A549 (cell line): ENCODE measurements at regions not wholly inside any gene's neighbourhood (a gene's known extent, or its start where the extent isn't known, plus 50 kb on each side); places are given as distances from the start of the nearest gene placed in this dataset.

Experiments used
- ATAC-seq, 2 experiments: fragments of 200-7000 bp in 1 of 2; fragments of >200 bp in 1 of 2; cut with Nextera tagmentation in 1 of 2; cut with Tn5 transposase in 1 of 2; 3 replicates each; pipeline versions ENCODE4 v1.8.0 to v1.9.1; 2018 to 2020; ENCODE audit warnings: mild to moderate bottlenecking in 1 of 2, moderate library complexity in 1 of 2
- CTCF ChIA-PET: fragments of 300-600 bp; sonication (Branson Sonifier 250); formaldehyde crosslinking; extraction: SDS; loops from one replicate; lab custom pipeline; 2021; ENCODE audit warnings: antibody characterized with exemption, inconsistent platforms; lab: Yijun Ruan, JAX
- POLR2A ChIA-PET: fragments of 350-600 bp; formaldehyde crosslinking; extraction: SDS; loops from one replicate; lab custom pipeline; 2021; ENCODE audit warnings: antibody characterized with exemption, inconsistent platforms; lab: Yijun Ruan, JAX
- DNase-seq, 2 experiments: peaks; one replicate each; pipeline versions ENCODE4 v3.0.0 to v3.0.0-alpha.2; 2011 to 2016; ENCODE audit warnings: low read depth in 1 of 2, low spot score in 1 of 2
- FAIRE-seq: peaks from 2 replicates; lab custom pipeline; 2011; peaks lifted over from hg19 to GRCh38; lab: Jason Lieb, UNC
- H3K27ac ChIP-seq, 2 experiments: fragments of >200 bp; sonication (Bioruptor Twin); formaldehyde crosslinking; 3 replicates each; pipeline ENCODE4 v1.5.1; 2016 to 2017
- H3K4me1 ChIP-seq: fragments of >200 bp; sonication (Bioruptor Twin); formaldehyde crosslinking; 3 replicates; pipeline ENCODE4 v1.6.1; 2016
- H3K4me2 ChIP-seq: fragments of >200 bp; sonication (Bioruptor Twin); formaldehyde crosslinking; 3 replicates; pipeline ENCODE4 v1.6.1; 2016
- H3K4me3 ChIP-seq: fragments of >200 bp; sonication (Bioruptor Twin); formaldehyde crosslinking; 3 replicates; pipeline ENCODE4 v1.5.1; 2016
- H3K9me3 ChIP-seq: fragments of >200 bp; sonication (Bioruptor Twin); formaldehyde crosslinking; 3 replicates; pipeline ENCODE4 v1.6.1; 2016
- BHLHE40 ChIP-seq: IDR thresholded peaks from 2 replicates; pipeline ENCODE4 v1.6.1; 2012; ENCODE audit warnings: low read depth, low read length, inconsistent platforms
- CBX2 ChIP-seq: fragments of 200-600 bp; sonication (generic); IDR thresholded peaks from 2 replicates; pipeline ENCODE4 v1.6.1; 2016; ENCODE audit warnings: low read depth, mild to moderate bottlenecking, borderline replicate concordance
- CBX8 ChIP-seq: fragments of 200-600 bp; sonication (generic); IDR thresholded peaks from 2 replicates; pipeline ENCODE4 v1.6.1; 2016
- CEBPB ChIP-seq, 2 experiments: fragments of >200 bp in 1 of 2; sonication (Bioruptor Twin) in 1 of 2; formaldehyde crosslinking in 1 of 2; IDR thresholded peaks; 2 replicates each; pipeline ENCODE4 v1.6.1; 2012 to 2016
- CHD4 ChIP-seq: fragments of 200-600 bp; sonication (generic); IDR thresholded peaks from 2 replicates; pipeline ENCODE4 v1.6.1; 2016; ENCODE audit warnings: antibody characterized with exemption, mild to moderate bottlenecking, borderline replicate concordance
- ELK1 ChIP-seq: fragments of 150-350 bp; IDR thresholded peaks from 2 replicates; pipeline ENCODE4 v1.6.1; 2014; ENCODE audit warnings: low read depth, mild to moderate bottlenecking, low read length
- ESRRA ChIP-seq: fragments of 150-350 bp; IDR thresholded peaks from 2 replicates; pipeline ENCODE4 v1.6.1; 2014; ENCODE audit warnings: mild to moderate bottlenecking, low read length, borderline replicate concordance
- HDAC2 ChIP-seq: fragments of 200-600 bp; sonication (generic); IDR thresholded peaks from 2 replicates; pipeline ENCODE4 v1.6.1; 2016
- JUN ChIP-seq, 2 experiments: fragments of >200 bp; sonication (Bioruptor Twin); formaldehyde crosslinking; IDR thresholded peaks; 2 replicates in 1 of 2; 3 replicates in 1 of 2; pipeline ENCODE4 v1.6.1; 2016 to 2017
- KDM1A ChIP-seq: fragments of 200-600 bp; sonication (generic); IDR thresholded peaks from 2 replicates; pipeline ENCODE4 v1.6.1; 2016; ENCODE audit warnings: low read depth, mild to moderate bottlenecking
- KDM5A ChIP-seq: fragments of 200-600 bp; sonication (generic); IDR thresholded peaks from 2 replicates; pipeline ENCODE4 v1.6.1; 2016; ENCODE audit warnings: antibody characterized with exemption, mild to moderate bottlenecking
- MYC ChIP-seq: IDR thresholded peaks from 2 replicates; pipeline ENCODE4 v1.6.1; 2012; ENCODE audit warnings: mild to moderate bottlenecking, inconsistent platforms, low read length, improper control_type of control experiment, borderline replicate concordance
- NPAS2 ChIP-seq: fragments of 250-450 bp; sonication (Bioruptor Pico); IDR thresholded peaks from 2 replicates; pipeline ENCODE4 v1.8.0; 2022; ENCODE audit warnings: mild to moderate bottlenecking, moderate library complexity, borderline replicate concordance
- RAD21 ChIP-seq, 2 experiments: fragments of >200 bp in 1 of 2; sonication (Bioruptor Twin) in 1 of 2; formaldehyde crosslinking in 1 of 2; IDR thresholded peaks in 1 of 2; conservative IDR thresholded peaks in 1 of 2; 2 replicates in 1 of 2; 3 replicates in 1 of 2; pipeline ENCODE4 v1.6.1; 2012 to 2018; ENCODE audit warnings: inconsistent platforms in 1 of 2
- RARB ChIP-seq: fragments of 250-450 bp; sonication (Bioruptor Pico); IDR thresholded peaks from 2 replicates; pipeline ENCODE4 v1.8.0; 2021; ENCODE audit warnings: mild to moderate bottlenecking, moderate library complexity
- SREBF2 ChIP-seq: fragments of 450-650 bp; IDR thresholded peaks from 2 replicates; pipeline ENCODE4 v1.6.1; 2014; ENCODE audit warnings: mild to moderate bottlenecking, moderate library complexity
- ZSCAN20 ChIP-seq: fragments of 250-450 bp; sonication (Bioruptor Pico); IDR thresholded peaks from 2 replicates; pipeline ENCODE4 v1.8.0; 2022; ENCODE audit warnings: mild to moderate bottlenecking, moderate library complexity
- WGBS: methylation state at CpG from one replicate; pipeline ENCODE4 v1.1.6; 2017; ENCODE audit errors: missing lambda C conversion rate; 5-methylcytosine and 5-hydroxymethylcytosine counted together
- TF ChIP-seq, protein P1 (sequence below): IDR thresholded peaks from 2 replicates; pipeline ENCODE4 v1.6.1; 2012; ENCODE audit warnings: low read depth, borderline replicate concordance
- TF ChIP-seq, protein P2 (sequence below): fragments of >200 bp; sonication (Bioruptor Twin); formaldehyde crosslinking; IDR thresholded peaks from 3 replicates; pipeline ENCODE4 v1.6.1; 2016

DNA sequence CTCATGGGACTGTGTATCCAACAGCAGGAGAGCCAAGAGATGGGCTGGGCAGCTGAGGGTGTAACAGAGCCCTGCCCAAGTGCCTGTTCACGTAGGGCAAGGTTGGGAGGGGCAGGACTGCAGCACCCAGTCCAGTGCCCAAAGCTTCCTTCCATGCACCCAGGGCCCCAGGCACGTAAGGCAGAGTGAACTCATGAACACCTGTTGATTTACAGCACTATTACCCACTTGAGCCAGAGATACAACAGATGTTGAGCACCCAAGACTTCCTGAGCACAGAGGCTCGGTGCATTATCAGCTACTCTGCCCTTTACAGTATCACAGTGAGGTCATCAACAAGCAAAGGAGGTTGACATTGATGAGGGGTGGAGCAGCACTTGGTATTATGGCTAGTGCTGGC, 50.2 kb upstream of the FHL2 start:
- WGBS = 64% methylated on average over 3 of the region's 3 CpGs
- no peak overlapping the region for H3K4me3 ChIP-seq
- no peak overlapping the region for H3K4me2 ChIP-seq
- DNase-seq (peak in 1 of 2 experiments; percentile 3), FAIRE-seq (no peak), ATAC-seq (no peak)
- ChIA-PET POLR2A (no interaction called here), CTCF (no interaction called here)
- no peaks in the 10 kb centered on the region for H3K9me3 ChIP-seq
- no peak for TF ChIP-seq KDM5A
- TF ChIP-seq CBX8 = no peak
- no peak for TF ChIP-seq MYC
- TF ChIP-seq, protein P1, sequence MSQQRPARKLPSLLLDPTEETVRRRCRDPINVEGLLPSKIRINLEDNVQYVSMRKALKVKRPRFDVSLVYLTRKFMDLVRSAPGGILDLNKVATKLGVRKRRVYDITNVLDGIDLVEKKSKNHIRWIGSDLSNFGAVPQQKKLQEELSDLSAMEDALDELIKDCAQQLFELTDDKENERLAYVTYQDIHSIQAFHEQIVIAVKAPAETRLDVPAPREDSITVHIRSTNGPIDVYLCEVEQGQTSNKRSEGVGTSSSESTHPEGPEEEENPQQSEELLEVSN = no peak
- no peak for TF ChIP-seq CHD4
- no peak for TF ChIP-seq HDAC2
- no peak for TF ChIP-seq JUN (IDR thresholded peaks at IDR 0.05)
- no peak for TF ChIP-seq KDM1A
- TF ChIP-seq NPAS2 (CRISPR knock-in tag) = no peak
- TF ChIP-seq ELK1 = no peak
- TF ChIP-seq RARB = no peak
- TF ChIP-seq ZSCAN20 = no peak
- TF ChIP-seq SREBF2 = no peak
- no peak for TF ChIP-seq RAD21 (conservative IDR thresholded peaks at IDR 0.05 in 1 of 2, IDR thresholded peaks at IDR 0.05 in 1 of 2)
- TF ChIP-seq ESRRA = no peak
- TF ChIP-seq BHLHE40 = no peak
- TF ChIP-seq, protein P2, sequence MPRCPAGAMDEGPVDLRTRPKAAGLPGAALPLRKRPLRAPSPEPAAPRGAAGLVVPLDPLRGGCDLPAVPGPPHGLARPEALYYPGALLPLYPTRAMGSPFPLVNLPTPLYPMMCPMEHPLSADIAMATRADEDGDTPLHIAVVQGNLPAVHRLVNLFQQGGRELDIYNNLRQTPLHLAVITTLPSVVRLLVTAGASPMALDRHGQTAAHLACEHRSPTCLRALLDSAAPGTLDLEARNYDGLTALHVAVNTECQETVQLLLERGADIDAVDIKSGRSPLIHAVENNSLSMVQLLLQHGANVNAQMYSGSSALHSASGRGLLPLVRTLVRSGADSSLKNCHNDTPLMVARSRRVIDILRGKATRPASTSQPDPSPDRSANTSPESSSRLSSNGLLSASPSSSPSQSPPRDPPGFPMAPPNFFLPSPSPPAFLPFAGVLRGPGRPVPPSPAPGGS = no peak
- no peak for TF ChIP-seq CEBPB (IDR thresholded peaks at IDR 0.05)
- no peak for TF ChIP-seq CBX2
- H3K4me1 ChIP-seq = peaks cover 15% of the 10 kb centered on the region
- H3K27ac ChIP-seq = peak overlapping the region in 1 of 2 experiments; percentile 4; a peak in 1 of 6 replicates
